HG03432 (cell line): ENCODE measurements at regions not wholly inside any gene's neighbourhood (a gene's known extent, or its start where the extent isn't known, plus 50 kb on each side); places are given as distances from the start of the nearest gene placed in this dataset.
A peak's percentile ranks its signal among the peaks of the same experiment; 100 is the strongest.

ENCODE experiments used
- ATAC-seq: cut with Tn5 transposase; IDR thresholded peaks from one replicate; pipeline ENCODE4 v1.9.1; 2021; ENCODE audit warnings: mild to moderate bottlenecking, moderate library complexity; ENCODE audit not compliant: unreplicated experiment

DNA sequence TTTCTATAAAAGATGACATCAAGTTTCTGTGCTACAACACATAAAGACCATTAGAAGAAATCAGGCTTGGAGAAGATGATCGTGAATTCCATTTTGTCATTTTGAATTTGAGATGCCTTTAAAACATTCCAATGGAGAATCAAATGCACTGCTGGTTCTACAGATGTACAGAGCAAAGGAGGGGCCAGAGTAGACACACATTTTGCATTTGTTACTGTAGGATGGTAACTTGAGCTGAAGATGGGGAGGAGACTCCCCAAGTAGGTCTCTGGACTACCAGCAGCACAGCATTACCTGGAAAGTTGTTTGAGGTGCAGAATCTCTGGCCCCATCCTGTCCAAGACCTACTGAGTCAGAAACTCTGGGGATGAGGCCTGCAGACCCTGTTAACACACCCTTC, 121.6 kb upstream of the RALGAPA2 start:
- no peak for ATAC-seq

DNA sequence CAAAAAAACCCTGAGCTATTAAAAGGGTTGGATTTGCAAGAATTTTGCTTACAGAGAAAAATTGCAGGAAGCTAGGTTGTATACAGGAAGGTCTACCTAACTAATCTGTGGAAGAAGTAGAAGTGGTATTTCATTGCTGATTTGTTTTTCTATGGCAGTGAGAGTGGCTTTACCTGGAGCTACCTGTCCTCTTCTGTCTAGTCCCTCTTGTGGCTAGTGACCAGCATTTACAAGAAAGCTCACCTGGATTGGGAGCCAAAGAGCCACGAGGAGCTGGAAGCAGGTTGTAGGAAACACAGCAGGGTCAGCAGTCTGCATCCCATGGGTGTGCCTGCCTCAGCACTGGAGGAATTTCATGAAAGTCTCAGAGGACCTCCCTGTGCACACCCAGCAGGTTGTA, 120.3 kb upstream of the RALGAPA2 start:
- no peak for ATAC-seq

DNA sequence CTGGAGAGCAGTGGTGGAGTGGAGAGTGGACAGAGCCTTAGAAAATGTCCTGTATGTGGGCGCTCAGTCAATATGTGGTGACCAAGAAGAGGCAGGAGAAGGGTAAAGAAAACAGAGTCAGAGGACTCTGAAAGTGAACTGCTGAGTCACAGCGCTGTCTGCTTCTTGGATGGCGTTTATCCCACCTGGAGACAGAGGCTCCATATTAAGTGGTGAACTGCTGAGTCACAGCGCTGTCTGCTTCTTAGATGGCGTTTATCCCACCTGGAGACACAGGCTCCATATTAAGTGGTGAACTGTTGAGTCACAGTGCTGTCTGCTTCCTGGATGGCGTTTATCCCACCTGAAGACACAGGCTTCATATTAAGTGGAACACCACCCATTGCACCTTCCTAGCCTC, 119.3 kb upstream of the RALGAPA2 start:
- ATAC-seq, result no peak

DNA sequence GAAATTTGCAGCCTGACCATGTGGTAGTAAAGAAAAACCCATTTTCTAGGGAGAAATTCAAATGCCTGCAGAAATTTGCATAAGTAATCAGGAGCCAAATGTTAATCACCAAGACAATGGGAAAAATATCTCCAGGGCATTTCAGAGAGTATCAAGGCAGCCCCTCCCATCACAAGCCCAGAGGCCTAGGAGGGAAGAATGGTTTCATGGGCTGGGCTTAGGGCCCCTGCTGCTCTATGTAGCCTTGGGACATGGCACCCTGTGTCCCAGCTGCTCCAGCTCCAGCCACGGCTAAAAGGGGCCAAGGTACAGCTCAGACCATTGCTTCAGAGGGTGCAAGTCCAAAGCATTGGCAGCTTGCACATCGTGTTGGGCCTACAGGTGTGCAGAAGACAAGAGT, 117.2 kb upstream of the RALGAPA2 start:
- no peak for ATAC-seq

DNA sequence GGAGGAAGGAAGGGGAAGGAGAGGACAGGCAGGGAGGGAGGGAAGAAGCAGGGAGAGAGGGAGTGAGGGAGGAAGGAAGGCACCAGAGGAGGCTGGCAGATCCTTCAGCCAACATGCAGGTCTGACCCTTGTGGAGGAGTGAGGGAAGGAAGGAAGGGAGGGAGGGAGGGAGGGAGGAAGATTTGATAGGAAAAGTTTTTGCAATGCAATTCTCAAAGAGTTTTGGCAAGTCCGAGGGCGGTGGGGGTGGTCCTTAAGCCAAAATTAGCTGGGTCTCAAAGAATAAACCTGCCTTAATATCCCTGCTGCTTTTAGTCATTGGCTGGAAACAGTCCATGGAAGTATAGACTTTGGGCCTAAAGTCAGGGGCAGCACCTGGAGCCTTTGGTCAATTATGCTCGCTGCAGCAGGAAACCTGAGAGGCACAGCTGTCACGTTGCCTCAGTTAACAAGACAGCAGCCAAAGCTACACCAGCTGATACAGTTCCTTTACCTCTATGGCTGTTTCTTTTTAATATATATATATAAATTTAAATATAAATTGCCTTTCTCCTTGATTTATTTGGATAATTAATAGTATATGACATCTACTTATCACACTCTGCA, 115.7 kb upstream of the RALGAPA2 start:
- no peak for ATAC-seq

DNA sequence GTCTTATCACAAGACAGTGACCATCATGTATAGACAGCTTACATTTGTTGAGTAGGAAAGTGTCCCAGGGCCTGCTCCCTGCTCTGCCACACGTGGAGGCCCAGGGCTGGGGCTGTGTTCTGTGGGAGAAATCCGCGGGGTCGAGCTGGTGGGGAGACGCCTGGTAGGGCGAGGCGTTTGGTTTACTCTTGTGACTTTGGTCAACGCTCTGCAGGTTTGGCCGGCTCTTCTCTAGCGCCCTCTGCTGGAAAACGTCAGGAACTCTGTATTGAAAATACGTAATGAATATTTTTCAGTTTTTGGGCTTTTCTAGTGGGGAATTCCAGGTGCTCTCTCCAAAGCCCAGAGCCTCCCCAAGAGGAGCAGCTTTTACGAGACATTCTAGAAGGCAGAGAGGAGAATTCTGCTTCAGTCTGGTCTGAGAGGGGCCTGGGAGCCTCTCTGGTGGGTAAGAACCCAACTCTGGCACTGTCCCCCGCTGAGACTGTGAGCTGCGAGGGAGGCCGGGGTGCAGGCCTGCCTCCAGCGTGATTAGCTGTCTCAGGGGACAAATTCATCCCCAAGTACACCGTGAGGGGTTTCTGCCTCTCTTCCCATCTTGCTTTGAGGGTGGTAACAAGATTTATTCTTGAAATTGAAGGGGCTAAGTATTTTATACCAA, 112.6 kb upstream of the RALGAPA2 start:
- peak; percentile 84 for ATAC-seq

DNA sequence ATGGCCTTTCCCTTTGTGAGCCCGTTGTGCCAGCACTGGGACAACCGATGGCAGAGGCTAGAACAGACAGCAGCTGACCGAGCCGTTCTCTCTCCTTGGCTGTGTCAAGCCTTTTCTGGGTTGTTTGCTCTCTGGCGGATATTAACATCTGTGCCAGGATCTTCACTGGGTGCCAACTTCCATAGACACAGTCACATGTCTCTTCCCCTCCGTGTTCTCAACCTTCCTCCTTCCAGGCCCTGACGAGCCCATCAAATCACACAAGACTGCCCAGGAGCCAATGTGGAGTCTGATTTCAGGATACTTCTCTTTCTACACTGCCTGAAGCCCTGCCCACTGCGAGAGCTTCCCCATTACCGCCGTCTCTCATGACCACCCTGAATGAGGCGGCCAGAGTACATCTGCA, 111.0 kb upstream of the RALGAPA2 start:
- no peak for ATAC-seq

DNA sequence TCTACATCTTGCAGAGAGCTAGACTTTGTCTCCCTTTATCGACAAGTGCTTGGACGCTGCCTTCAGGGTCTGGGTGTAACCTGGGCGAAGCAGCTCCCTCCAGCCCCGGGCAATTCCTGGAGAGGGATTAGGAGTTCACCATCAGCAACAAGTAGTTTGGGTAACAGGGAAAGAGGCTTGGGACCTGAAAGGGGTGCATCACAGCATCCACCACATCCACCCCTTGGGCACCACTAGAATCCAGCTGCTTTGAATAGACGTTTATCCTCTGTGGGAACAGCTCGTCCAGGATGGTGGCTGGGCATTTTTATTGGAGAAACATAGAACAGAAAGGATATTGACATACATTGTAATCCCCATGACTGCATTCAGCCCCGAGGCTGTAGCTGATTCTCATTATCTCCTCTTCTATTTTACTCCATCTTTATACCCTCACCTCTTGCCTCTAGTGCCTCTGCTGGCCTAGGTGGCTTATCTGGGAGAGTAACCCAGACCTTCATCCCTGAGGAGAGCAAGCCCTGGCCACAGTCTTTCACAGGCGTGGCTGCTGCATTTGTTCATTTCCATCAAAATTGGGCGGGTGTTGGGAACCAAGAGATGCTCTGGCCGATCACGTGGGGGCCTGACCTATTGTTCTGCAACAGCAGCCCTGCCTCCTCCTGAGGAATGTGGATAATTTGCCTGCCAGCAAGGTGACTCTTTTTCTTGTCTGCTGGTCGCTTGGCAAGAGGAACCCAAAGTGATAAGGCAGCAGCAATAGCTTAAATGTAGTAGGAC, 109.2 kb upstream of the RALGAPA2 start:
- no peak for ATAC-seq

DNA sequence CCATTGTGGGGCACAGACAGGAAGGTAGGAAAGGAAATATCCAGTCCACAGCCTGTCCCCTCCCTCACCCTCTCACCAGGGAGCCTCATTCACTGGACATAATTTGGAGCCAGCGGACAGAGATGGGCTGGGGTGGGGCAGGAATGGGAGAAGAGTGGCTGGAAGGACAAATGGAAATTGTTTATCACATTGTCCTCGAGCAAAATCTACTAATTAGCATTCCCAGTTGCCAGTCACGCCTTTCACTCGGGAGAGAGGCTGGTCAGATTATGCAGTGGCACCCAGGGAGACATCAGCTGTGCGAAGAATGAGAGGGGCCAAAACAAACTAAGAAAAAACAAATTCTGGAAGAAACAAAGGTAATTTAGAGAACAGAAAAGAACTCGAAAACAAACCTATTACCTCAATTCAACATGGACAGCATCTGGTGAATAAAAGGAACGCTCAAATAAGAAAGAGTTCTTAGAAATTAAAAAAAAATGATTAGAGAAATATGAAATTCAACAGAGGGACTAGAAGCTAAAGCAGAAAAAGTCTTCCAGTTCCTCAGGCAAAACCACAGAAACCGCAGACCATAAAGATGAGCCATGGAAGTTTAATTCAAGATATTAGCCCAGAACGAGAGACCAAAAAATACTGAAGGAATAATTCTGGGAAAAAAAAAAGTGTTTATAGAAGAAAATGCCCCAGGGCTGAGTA, 108.5 kb upstream of the RALGAPA2 start:
- ATAC-seq, result no peak

DNA sequence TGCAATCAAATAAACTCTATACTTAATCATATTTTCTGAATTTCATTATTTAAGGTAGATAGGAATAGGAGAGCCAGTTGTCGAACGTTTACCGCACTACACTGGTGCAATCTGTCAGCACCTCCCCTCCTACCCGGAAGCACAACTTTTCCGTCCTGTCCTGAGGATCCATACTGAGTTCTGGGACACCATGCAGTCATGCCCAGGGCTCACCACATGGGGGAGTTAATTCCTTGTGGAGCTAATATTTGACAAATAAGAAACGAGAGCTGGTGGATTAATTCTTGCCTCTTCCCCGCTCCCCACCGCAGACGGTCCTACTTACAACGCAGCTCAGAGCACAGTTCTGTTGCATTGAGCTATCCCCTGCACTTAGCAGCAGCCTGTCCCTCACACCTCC, 107.7 kb upstream of the RALGAPA2 start:
- ATAC-seq, result no peak

DNA sequence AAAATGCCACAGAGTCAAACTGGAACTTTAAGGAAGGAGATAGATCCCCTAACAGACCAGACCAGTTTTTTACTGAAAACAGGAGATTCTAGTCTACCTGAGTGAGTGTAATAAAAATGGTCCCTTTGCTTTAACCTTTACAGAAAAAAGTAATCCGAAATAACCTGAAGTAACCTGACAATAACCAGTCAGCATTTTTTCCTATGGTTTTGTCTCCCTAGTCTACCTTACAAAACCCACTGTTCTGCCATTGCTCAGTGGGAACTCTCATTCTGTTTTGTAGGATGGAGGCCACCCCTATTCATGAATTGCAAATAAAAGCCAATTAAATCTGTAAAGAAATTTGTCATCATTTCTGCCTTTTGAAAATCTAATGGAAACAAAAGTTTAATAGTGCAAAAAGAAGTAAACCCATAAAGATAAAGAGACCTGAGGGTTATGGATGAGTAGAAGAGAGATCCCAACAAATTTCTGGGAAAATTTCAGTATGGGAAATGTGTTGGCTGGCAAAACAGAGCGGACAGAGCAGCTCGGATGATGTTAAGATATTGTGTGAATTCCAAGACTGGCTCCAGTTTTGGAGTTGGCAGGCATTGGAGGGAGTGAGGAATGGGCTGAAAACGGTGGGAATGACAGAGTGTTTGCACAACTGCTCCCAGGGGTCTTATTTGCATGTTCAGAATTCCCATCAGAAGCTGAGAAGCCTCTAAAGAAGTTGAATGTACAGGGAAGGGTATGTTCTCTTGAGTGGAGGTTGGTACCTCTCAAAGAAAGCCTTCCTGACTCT, 104.7 kb upstream of the RALGAPA2 start:
- ATAC-seq, result no peak

DNA sequence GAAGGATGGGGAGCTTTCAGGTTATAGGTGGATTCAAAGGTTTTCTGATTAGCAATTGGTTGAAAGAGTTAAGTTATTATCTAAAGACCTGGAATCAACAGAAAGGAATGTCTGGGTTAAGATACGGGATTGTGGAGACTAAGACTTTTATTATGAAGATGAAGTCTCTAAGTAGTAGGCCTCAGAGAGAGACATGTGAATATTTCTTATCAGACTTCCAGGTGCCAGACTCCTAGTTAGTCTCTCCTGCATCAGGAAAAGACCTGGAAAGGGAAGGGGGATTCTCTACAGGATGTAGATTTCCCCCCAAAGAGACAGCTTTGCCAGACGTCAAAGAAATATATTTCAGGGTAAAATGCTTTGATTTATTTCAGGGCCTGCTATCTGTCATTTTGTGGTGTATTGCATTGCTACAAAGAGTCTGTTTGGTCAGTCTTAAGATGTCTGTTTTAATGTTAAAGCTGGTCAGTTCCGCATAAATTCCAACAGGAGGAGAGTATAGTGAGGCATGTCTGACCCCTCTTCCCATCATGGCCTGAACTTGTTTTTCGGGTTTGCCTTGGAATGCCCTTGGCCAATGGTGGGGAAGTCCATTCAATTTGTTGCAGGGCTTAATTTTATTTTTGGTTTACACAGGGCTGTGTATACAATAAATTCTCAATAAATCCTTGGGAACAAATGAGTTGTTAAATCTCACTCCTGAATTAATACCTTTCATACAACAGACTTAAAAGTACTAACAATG, 103.4 kb upstream of the RALGAPA2 start:
- ATAC-seq, result no peak

DNA sequence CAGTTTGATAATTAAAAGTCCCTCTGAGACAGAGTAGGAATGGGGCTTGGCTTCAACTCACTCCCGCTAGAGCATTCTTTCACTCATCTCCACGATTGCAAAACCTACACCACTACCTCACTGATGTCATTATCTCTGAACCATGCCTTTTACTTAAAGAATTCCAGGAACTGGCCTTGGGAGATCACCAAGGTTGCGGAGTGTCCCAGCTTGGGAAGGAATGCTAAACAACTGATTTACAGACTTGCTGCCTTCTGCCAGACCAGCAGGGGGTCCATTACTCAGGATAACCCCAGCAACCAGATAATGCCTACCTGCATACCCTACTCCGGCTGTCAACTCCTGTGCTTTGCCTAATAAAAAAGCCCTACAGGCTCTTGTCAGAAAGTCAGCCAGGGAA, 102.2 kb upstream of the RALGAPA2 start:
- no peak for ATAC-seq

DNA sequence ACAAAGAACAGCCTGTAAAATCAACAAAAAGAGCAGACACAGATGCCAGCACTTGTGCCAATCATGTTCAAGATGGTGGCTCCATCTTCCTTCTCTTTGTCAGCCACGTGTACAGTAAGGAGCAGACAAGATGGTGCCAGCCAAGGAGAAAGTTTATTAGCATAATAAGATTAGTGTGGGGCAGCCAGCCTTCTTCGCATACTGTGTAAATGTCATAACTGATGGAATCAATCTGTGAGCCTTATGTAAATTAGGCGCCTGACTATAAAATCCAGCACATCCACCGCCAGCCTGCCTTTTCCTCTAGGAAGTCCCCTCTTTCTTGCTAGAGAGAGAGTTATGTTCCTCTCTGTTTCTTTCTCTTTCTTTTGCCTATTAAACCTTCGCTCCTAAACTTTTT, 99.7 kb upstream of the RALGAPA2 start:
- ATAC-seq, result no peak

DNA sequence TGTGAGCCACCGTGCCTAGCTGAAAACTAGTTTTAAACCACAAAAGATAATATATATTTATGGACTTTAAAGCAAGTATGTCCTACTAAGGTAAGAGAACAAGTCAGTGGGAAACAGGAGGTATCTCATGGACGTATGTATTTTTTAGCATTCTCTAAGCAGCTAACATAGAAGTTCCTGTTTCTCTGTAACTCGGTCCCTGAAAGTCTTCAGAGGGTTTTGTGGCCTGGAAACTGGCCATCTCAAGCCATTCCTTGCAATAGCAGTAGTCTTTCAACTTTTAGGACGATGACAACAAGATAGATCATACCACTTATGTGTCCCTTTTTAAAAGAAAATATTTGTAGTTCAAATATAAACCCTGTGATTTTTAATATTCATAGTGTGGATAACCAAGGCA, 95.6 kb upstream of the RALGAPA2 start:
- ATAC-seq, result no peak

DNA sequence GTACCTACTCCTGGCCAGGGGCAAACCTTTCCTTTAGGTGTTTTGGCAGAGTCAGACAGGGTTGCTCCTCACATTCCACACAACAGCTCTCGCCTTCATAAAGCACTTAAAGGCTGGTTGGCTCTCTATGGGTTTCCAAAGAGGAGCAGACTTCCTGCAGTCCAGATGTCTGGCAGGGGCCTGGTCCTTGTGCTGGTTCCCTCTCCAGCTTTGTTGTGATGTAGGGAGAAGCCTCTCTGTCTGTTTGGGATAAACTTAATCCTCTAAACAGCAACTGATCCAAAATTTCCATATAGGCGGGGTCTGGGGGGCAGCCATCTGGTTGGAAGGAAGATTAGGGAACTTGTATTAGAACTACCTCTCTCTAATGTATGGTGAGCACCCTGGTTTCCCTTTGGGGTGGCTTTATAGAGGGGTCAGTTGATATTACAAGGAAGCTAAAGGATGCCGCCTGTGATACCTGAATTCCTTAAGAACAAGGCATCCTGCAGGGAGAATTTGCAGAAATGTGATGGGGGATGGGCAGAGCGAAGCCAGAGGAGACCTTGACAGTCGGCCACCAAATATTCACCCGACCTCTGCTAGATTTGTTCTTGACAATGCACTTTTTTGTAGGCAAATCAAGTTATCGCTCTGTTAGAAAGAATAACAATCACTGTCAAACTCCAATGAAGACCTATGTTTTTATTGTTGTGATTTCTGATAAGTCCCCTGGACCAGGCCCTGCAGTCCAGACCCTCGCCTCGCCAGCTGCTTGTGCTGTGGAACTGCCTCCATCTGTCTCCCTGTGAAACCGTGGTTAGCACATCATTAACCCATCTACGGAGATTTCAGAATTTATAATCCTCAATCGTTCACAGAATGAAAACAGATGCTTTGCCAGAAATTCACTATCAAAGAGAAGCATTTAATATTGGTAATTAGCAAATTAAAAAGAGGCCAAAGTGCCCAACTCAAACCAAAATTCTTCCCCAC, 94.0 kb upstream of the RALGAPA2 start:
- no peak for ATAC-seq

DNA sequence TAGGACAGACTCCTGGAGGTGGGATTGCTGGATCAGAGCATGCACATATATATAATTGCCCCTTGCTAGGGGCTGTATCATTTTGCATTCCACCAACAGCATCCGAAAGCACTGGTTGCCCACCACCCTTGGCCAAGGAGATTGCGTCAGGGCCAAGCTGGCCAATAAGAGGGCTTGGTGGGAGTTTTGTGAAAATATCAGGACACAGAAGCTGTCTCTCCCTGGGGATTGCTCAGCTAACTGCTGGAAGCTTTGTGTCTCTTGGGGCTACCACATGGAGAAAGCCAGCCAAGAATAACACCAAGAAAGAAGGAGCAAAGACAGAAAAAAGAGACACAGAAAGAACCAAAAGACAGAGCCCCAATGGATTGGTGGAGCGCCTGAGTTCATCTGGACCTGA, 90.6 kb upstream of the RALGAPA2 start:
- no peak for ATAC-seq

DNA sequence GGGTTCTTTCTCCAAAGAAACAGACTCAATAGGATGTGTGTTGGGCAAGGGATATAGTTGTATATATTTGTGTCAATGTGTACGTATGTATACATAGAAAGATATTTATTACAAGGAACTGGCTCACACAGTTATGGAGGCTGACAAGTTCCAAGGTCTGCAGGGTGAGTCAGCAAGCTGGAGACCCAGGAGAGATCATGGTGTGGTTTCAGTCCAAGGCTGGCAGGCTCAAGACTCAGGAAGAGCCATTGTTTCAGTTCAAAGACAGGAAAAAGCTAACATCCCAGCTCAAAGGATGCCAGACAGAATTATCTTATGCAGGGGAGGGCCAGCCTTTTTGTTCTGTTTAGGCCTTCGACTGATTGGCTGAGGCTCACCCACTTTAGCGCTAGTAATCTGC, 89.9 kb upstream of the RALGAPA2 start:
- ATAC-seq, result no peak

DNA sequence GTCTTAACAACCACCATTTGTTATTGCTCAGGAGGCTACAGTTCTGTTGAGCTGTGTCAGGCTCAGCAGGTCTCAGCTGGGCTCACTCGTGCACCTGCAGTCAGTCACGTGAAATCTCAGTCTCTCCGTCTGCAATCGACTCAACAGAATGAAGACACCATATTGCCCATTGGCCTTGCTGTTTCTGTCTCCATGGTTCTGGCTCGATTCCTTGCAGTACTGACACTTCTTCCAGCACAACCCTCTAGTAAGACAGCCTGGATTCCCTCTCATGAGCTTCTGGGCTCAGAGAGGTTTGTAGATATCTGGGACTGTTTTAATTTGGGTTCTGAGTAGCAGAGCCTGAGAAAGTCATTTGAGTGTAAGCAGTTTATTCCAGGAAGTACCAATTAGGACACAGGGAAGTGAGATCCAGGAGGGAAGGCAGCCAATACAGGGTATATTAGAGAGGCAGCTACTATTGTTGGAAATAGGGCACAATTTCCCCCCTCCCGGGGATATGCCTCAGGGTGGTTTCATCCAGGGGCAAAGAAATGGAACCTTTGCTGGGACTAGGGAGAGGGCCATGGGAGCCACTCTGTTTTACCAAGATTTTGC, 87.4 kb upstream of the RALGAPA2 start:
- ATAC-seq, result no peak
